KBM-7 (cell line): ENCODE measurements at regions not wholly inside any gene's neighbourhood (a gene's known extent, or its start where the extent isn't known, plus 50 kb on each side); places are given as distances from the start of the nearest gene placed in this dataset.
"Not testable (repeated sequence)": the region's sequence is repeated elsewhere in the genome, so short reads cannot be mapped to it uniquely, and the experiment has no call there.

Experiments
- DNase-seq: peaks from one replicate; pipeline ENCODE4 v3.0.0-alpha.2; 2015
- in situ Hi-C: fragments of 300-500 bp; cut with MboI; formaldehyde crosslinking; loops from 2 replicates; pipeline ENCODE4 v1.14.3; 2020; ENCODE audit warnings: low sequenced_read_pairs, low pct_unique_long_range_greater_than_20kb, mixed read lengths

- no peak for DNase-seq
- in situ Hi-C loops: no loop called here
These were observed 181.1 kb upstream of the RBBP8 start for GRCh38 chr18:22752014-22752413.

- in situ Hi-C loops: no loop called here
- DNase-seq: no peak
These were observed 179.8 kb upstream of the RBBP8 start for GRCh38 chr18:22753130-22753831.

- in situ Hi-C loops, DNase-seq: not testable (repeated sequence)
These were observed 169.1 kb upstream of the RBBP8 start for GRCh38 chr18:22764005-22764404.

GRCh38 chr18:22765896-22766295 is 167.2 kb upstream of the RBBP8 start:
- DNase-seq: no peak
- in situ Hi-C loops: no loop called here

DNA sequence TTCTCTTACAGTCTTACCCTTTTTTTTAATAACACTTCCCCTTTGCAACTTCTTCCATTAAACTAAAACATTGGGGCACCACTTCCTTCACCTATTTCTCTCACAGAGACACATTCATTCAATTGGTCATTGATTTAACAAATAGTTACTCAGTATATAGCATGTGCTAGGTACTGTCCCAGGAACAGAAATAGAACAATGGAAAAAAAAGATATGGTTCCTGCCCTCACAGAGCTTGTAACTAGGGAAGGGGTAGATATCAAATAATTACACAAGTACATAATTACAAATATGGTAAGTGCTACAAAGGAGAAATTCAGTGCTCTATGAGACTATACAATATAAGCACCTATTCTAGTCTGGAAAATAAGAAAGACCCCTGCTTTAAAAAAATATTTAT is 165.5 kb upstream of the RBBP8 start:
- in situ Hi-C loops: no loop called here
- DNase-seq: no peak

DNA sequence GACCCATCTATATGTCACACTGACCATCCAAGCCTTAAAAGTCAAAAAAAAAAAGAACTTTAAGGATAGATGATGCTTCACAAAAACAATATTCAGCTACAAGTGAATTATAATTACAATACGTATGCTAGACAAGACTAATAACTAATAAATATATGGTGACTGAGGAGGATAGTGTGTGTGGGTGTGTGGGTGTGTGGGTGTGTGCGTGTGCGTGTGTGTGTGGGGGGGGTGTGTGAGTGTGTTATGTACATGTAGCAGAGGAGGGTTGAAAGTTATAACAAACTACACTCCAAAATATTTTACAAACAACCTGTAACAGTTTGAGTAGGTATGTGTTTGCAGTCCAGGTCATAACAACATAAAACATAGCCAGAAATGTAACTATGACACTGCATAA is 159.2 kb upstream of the RBBP8 start:
- no peak for DNase-seq
- in situ Hi-C loops: no loop called here

- no peak for DNase-seq
- in situ Hi-C loops: no loop called here
These were observed 154.1 kb upstream of the RBBP8 start for GRCh38 chr18:22778996-22779395.

DNA sequence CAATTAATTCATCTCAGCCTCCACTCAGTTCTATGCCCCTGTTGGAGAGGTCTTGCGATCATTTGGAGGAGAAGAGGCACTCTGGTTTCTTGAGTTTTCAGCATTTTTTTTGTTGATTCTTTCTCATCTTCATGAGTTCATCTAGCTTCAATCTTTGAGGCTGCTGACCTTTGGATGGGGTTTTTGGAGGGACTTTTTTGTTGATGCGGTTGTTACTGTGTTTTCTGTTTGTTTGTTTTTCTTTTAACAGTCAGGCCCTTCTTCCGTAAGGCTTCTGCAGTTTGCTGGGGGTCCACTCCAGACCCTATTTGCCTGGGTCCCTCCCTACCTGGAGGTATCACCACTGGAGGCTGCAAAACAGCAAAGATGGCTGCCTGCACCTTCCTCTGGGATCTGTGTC is 149.9 kb upstream of the RBBP8 start:
- in situ Hi-C loops: no loop called here
- no peak for DNase-seq

- DNase-seq: no peak
- in situ Hi-C loops: no loop called here
These were observed 149.5 kb upstream of the RBBP8 start for GRCh38 chr18:22783662-22784076.

GRCh38 chr18:22789052-22789451 is 144.1 kb upstream of the RBBP8 start:
- in situ Hi-C loops: no loop called here
- DNase-seq: no peak

DNA sequence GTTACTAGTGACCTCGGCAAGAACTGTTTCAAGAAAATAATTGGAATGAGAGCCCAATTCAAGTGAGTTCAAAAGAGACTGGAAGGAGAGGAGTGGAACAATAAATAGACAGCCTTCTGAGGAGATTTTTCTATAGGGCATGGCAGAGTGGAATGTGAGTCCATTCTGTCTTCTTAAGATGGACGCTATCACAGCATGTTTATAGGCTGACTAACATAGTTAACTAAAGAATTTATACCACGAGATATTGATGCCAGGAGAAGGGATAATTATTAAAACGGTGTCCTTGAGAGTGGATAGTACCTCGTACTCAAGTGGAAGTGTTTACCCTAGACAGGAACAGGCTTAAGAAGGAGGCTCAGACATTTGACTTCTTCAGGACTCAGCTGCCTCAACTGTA is 143.5 kb upstream of the RBBP8 start:
- in situ Hi-C loops: no loop called here
- DNase-seq: no peak

DNA sequence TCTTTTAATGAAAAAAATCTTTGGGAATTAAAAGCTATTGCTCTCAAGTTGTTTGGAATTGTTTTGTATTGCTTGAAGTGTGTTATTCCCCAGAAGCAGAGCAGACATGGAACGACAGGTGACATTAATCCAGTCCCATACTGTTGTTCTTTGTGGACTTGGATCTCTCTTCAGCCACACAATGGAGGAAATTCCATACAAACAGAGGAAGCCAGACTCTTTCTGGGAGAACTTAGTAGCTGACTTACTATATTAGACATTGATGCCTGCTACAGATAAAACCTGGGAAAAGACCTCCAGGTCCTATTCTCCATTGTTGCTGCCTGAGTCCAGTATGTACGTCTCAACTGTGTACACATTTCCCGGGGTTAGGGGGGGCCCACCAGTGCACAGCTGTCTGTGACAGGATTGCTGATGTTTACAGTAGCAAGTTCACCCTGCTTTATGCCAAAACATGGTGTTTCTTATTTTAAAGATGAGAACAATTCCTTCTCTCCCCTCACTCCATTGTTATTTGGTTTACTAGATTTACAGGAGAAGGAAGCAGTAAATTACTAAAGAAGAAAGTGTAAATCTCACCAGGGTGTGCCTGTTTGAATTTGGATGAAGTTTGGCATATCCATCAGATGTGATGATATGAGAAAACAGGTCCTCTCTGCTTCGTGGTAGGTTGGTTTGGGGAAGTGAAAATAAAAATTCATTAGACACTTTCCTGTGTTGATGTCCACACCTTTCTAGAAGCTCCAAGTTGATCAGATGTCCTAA is 142.4 kb upstream of the RBBP8 start:
- in situ Hi-C loops: no loop called here

DNA sequence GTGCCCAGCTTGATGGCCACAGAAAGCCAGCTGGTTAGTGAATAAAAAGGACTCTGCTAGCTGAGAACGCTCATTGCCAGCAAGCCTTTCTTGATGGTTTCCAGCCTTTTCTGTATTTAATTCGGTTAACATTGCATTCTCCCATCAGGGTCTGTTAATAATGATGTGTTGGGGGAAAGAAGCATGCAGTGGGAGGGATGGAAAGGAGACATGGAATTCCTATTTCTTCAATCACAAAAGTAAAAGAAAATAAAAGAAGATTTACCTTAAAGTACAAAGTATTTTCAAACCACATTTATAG is 141.9 kb upstream of the RBBP8 start:
- no peak for DNase-seq
- in situ Hi-C loops: no loop called here

More for the DNA sequence above, 142.4 kb upstream of the RBBP8 start:
- DNase-seq: no peak

- in situ Hi-C loops: no loop called here
- no peak for DNase-seq
These were observed 137.0 kb upstream of the RBBP8 start for GRCh38 chr18:22796113-22796512.

DNA sequence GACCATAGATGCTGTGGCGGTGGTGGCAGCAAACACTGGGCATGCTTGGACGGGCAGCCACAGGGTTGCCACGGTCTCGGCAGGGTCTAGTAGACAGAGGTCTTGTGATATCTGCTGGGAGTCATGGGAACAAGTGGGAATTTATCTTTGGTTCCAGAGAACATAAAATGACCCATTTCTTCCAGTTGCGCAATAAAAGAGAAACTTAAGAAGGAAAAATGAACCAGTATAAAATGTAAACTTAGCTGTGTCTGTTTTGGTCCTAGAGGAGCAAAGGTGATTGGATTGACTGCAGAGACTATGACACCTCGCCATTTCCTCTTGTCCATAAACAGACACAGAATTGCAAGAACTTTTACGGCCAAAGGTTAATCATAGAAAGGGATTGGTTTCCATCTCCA is 132.6 kb upstream of the RBBP8 start:
- in situ Hi-C loops: loop anchor here (25.0 kb wide), 1 partner anchor 612 kb away; no protein-coding TSS in a partner anchor

GRCh38 chr18:22813648-22814328 is 119.3 kb upstream of the RBBP8 start:
- in situ Hi-C loops: loop anchor here (25.0 kb wide), 1 partner anchor 599 kb away; no protein-coding TSS in a partner anchor
- peak; percentile 25 for DNase-seq

More for the DNA sequence above, 132.6 kb upstream of the RBBP8 start:
- DNase-seq: no peak

DNA sequence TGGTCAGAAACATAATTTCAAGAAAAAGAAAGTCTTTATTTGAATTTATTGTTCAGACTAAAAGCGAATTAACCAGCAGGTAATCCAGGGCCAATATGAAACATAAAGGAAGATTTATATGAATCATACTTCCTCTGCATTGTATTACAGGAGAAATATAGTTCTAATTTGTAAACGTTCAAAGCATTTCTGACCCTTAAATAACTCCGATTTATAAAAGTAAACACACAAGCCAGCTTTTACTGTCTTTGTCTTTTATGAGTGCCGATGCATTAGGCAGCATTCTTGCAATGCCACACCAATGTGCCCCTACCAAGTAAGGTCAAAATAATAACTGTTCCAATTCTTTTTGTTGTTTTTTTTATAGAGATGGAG is 118.8 kb upstream of the RBBP8 start:
- in situ Hi-C loops: loop anchor here (25.0 kb wide), 1 partner anchor 598 kb away; no protein-coding TSS in a partner anchor
- no peak for DNase-seq

GRCh38 chr18:22816266-22817176 is 116.6 kb upstream of the RBBP8 start:
- DNase-seq: no peak
- in situ Hi-C loops: loop anchor here (25.0 kb wide), 1 partner anchor 596 kb away; no protein-coding TSS in a partner anchor

DNA sequence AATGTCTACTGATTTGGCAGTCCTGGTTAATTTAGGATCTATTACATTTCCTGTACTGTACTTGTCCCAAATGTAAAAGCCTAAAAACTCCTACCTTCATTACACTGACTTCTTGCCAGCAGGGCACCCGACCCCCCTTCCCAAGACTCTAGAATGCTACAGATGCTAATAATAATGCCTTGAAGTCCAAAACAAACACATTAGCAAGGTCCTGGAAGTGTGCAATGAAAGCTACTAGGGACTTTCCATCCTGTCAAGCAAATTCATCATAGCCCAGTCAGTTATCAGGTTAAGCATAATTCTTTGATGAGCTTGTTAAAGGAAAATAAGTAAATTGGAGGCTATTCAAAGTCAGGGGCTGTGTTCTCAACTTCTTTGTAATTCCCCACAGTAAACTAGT is 115.3 kb upstream of the RBBP8 start:
- in situ Hi-C loops: loop anchor here (25.0 kb wide), 1 partner anchor 594 kb away; no protein-coding TSS in a partner anchor
- no peak for DNase-seq
